H1 (cell line): ENCODE measurements at regions not wholly inside any gene's neighbourhood (a gene's known extent, or its start where the extent isn't known, plus 50 kb on each side); places are given as distances from the start of the nearest gene placed in this dataset.

Source experiments
- CTCF ChIA-PET: fragments of 300-600 bp; sonication (Branson Sonifier 250); formaldehyde crosslinking; loops from one replicate; lab custom pipeline; 2021; ENCODE audit not compliant: partially characterized antibody; lab: Charles Lee
- POLR2A ChIA-PET: fragments of 300-600 bp; sonication (Branson Sonifier 250); formaldehyde crosslinking; loops from one replicate; lab custom pipeline; 2021; ENCODE audit warnings: inconsistent platforms; ENCODE audit not compliant: partially characterized antibody; lab: Charles Lee
- DNase-seq, 2 experiments: peaks; one replicate each; pipeline versions ENCODE4 v3.0.0 to v3.0.0-alpha.2; 2010 to 2022; ENCODE audit warnings: low spot score in 2 of 2, low read depth in 1 of 2, mixed read lengths in 1 of 2
- FAIRE-seq: peaks from 2 replicates; lab custom pipeline; 2011; peaks lifted over from hg19 to GRCh38; lab: Jason Lieb, UNC
- H2AFZ ChIP-seq: 2 replicates; pipeline ENCODE4 v1.8.1; 2012; ENCODE audit warnings: low read length, inconsistent platforms
- H2AK5ac ChIP-seq: 2 replicates; pipeline ENCODE4 v1.6.1; 2013; ENCODE audit warnings: low read depth, low read length
- H2BK120ac ChIP-seq: replicated peaks from 2 replicates; pipeline ENCODE3; 2013; ENCODE audit warnings: low read depth, low read length, inconsistent platforms
- H2BK12ac ChIP-seq: 2 replicates; pipeline ENCODE4 v1.6.1; 2013; ENCODE audit warnings: low read depth, low read length
- H2BK15ac ChIP-seq: 2 replicates; pipeline ENCODE4 v1.6.1; 2013; ENCODE audit warnings: low read length
- H2BK20ac ChIP-seq: 2 replicates; pipeline ENCODE4 v1.6.1; 2013; ENCODE audit warnings: low read length
- H2BK5ac ChIP-seq: 2 replicates; pipeline ENCODE4 v1.6.1; 2013; ENCODE audit warnings: low read depth, low read length
- H3K14ac ChIP-seq: 2 replicates; pipeline ENCODE4 v1.6.1; 2013; ENCODE audit warnings: inconsistent platforms; ENCODE audit not compliant: insufficient read length
- H3K18ac ChIP-seq: 2 replicates; pipeline ENCODE4 v1.6.1; 2013; ENCODE audit warnings: low read length; ENCODE audit errors: extremely low read depth
- H3K23ac ChIP-seq: 2 replicates; pipeline ENCODE4 v1.6.1; 2013; ENCODE audit warnings: inconsistent platforms; ENCODE audit not compliant: insufficient read length
- H3K23me2 ChIP-seq: 2 replicates; pipeline ENCODE4 v1.6.1; 2013; ENCODE audit warnings: low read depth, low read length
- H3K27ac ChIP-seq: 2 replicates; pipeline ENCODE4 v1.6.1; 2011; ENCODE audit warnings: low read depth, low read length, inconsistent platforms
- H3K27me3 ChIP-seq, 4 experiments: replicated peaks in 1 of 4; 1 replicate in 1 of 4; 2 replicates in 3 of 4; pipeline versions ENCODE4 v1.6.1 to v1.8.1; 2011 to 2013; ENCODE audit warnings: low read length in 3 of 4, mild to moderate bottlenecking in 3 of 4, inconsistent platforms in 2 of 4, mixed read lengths in 2 of 4, moderate library complexity in 1 of 4; ENCODE audit not compliant: control insufficient read depth in 3 of 4, insufficient read depth in 3 of 4; ENCODE audit errors: extremely low read depth in 1 of 4
- H3K36me3 ChIP-seq, 4 experiments: 2 replicates each; pipeline versions ENCODE4 v1.6.1 to v1.8.1; 2011 to 2013; ENCODE audit warnings: mild to moderate bottlenecking in 4 of 4, low read length in 3 of 4, moderate library complexity in 2 of 4, control low read depth in 1 of 4, inconsistent platforms in 1 of 4; ENCODE audit not compliant: insufficient read depth in 4 of 4, control insufficient read depth in 2 of 4
- H3K4ac ChIP-seq: replicated peaks from 2 replicates; pipeline ENCODE3; 2013; ENCODE audit warnings: low read length, low read depth, mixed read lengths, inconsistent platforms; ENCODE audit not compliant: insufficient read length
- H3K4me1 ChIP-seq, 4 experiments: replicated peaks in 1 of 4; 1 replicate in 1 of 4; 2 replicates in 3 of 4; pipeline versions ENCODE4 v1.6.1 to v1.8.1; 2011 to 2013; ENCODE audit warnings: low read length in 3 of 4, inconsistent platforms in 2 of 4, mixed read lengths in 1 of 4; ENCODE audit not compliant: insufficient read depth in 4 of 4, control insufficient read depth in 3 of 4
- H3K4me2 ChIP-seq, 2 experiments: 2 replicates each; pipeline versions ENCODE4 v1.6.1 to v1.8.1; 2011 to 2013; ENCODE audit warnings: low read depth in 2 of 2, low read length in 2 of 2, control low read depth in 1 of 2, inconsistent platforms in 1 of 2, mild to moderate bottlenecking in 1 of 2; ENCODE audit not compliant: insufficient read depth in 1 of 2
- H3K4me3 ChIP-seq, 4 experiments: fragments of 200-600, 300-600 bp in 1 of 4; sonication (generic), shearing (Covaris generic), sonication (Bioruptor Twin) in 1 of 4; 2 replicates each; pipeline versions ENCODE4 v1.5.1 to v1.8.1; 2011 to 2016; ENCODE audit warnings: low read length in 4 of 4, low read depth in 3 of 4, control low read depth in 2 of 4, inconsistent platforms in 2 of 4, mild to moderate bottlenecking in 2 of 4, mixed read lengths in 1 of 4, moderate library complexity in 1 of 4; ENCODE audit not compliant: insufficient read depth in 2 of 4; ENCODE audit errors: extremely low read depth in 1 of 4
- H3K56ac ChIP-seq: replicated peaks from 2 replicates; pipeline ENCODE3; 2013; ENCODE audit warnings: low read depth, mild to moderate bottlenecking, mixed read lengths, low read length, inconsistent platforms; ENCODE audit not compliant: insufficient read length
- H3K79me1 ChIP-seq: 2 replicates; pipeline ENCODE4 v1.6.1; 2013; ENCODE audit warnings: low read depth, low read length, control low read depth
- H3K79me2 ChIP-seq, 2 experiments: 2 replicates each; pipeline versions ENCODE4 v1.6.1 to v1.8.1; 2012 to 2013; ENCODE audit warnings: low read length in 2 of 2, mild to moderate bottlenecking in 2 of 2, inconsistent platforms in 1 of 2; ENCODE audit not compliant: insufficient read depth in 2 of 2, control insufficient read depth in 1 of 2
- H3K9ac ChIP-seq, 4 experiments: replicated peaks in 1 of 4; 1 replicate in 1 of 4; 2 replicates in 3 of 4; pipeline versions ENCODE4 v1.6.1 to v1.8.1; 2011 to 2013; ENCODE audit warnings: low read depth in 3 of 4, low read length in 3 of 4, control low read depth in 2 of 4, mild to moderate bottlenecking in 2 of 4, moderate library complexity in 2 of 4, inconsistent platforms in 1 of 4; ENCODE audit errors: extremely low read depth in 1 of 4
- H3K9me3 ChIP-seq, 2 experiments: 2 replicates each; pipeline versions ENCODE4 v1.6.1 to v1.8.1; 2012 to 2013; ENCODE audit warnings: mild to moderate bottlenecking in 2 of 2, moderate library complexity in 2 of 2, control low read depth in 1 of 2, inconsistent platforms in 1 of 2, low read depth in 1 of 2, low read length in 1 of 2, mixed read lengths in 1 of 2; ENCODE audit not compliant: insufficient read depth in 2 of 2
- H4K20me1 ChIP-seq, 2 experiments: replicated peaks in 1 of 2; 2 replicates each; pipeline versions ENCODE3 to v1.8.1; 2011 to 2013; ENCODE audit warnings: inconsistent platforms in 2 of 2, low read length in 2 of 2, mild to moderate bottlenecking in 1 of 2; ENCODE audit not compliant: insufficient read depth in 2 of 2, control insufficient read depth in 1 of 2
- H4K5ac ChIP-seq: 2 replicates; pipeline ENCODE4 v1.6.1; 2013; ENCODE audit warnings: low read length, low read depth, mixed read lengths, inconsistent platforms; ENCODE audit not compliant: insufficient read length
- H4K8ac ChIP-seq: 2 replicates; pipeline ENCODE4 v1.8.0; 2013; ENCODE audit warnings: mild to moderate bottlenecking, moderate library complexity, low read length, inconsistent platforms; ENCODE audit not compliant: insufficient read depth; ENCODE audit errors: extremely low read depth
- H4K91ac ChIP-seq: replicated peaks from 2 replicates; pipeline ENCODE3; 2013; ENCODE audit warnings: low read length, mixed read lengths, inconsistent platforms; ENCODE audit not compliant: insufficient read length
- BCL11A ChIP-seq, 2 experiments: IDR thresholded peaks; one replicate each; pipeline ENCODE4 v1.6.1; 2011; ENCODE audit warnings: low read depth in 2 of 2, low read length in 2 of 2, mild to moderate bottlenecking in 2 of 2
- CBX8 ChIP-seq: fragments of 300-800, 300-1000 bp; sonication (generic); IDR thresholded peaks from 2 replicates; pipeline ENCODE4 v1.7.1; 2016; ENCODE audit warnings: low read depth, low read length, borderline replicate concordance
- CREB1 ChIP-seq: IDR thresholded peaks from 2 replicates; pipeline ENCODE4 v1.6.1; 2012; ENCODE audit warnings: inconsistent platforms
- EGR1 ChIP-seq: IDR thresholded peaks from 2 replicates; pipeline ENCODE4 v1.6.1; 2011; ENCODE audit warnings: low read depth, low read length, borderline replicate concordance
- GTF2F1 ChIP-seq: IDR thresholded peaks from 2 replicates; pipeline ENCODE4 v1.6.1; 2012; ENCODE audit warnings: low read depth, low read length, improper control_type of control experiment, borderline replicate concordance
- HDAC2 ChIP-seq, 2 experiments: fragments of 300-600 bp in 1 of 2; sonication (generic) in 1 of 2; IDR thresholded peaks; 2 replicates each; pipeline ENCODE4 v1.6.1; 2011 to 2012; ENCODE audit warnings: low read depth in 2 of 2, low read length in 2 of 2, mild to moderate bottlenecking in 2 of 2, moderate library complexity in 2 of 2, borderline replicate concordance in 1 of 2, inconsistent platforms in 1 of 2
- HDAC6 ChIP-seq: IDR thresholded peaks from one replicate; pipeline ENCODE4 v1.7.1; 2012; ENCODE audit warnings: low read depth, mild to moderate bottlenecking, inconsistent platforms, low read length, moderate library complexity
- MAX ChIP-seq: IDR thresholded peaks from 2 replicates; pipeline ENCODE4 v1.6.1; 2012; ENCODE audit warnings: inconsistent platforms
- NANOG ChIP-seq: IDR thresholded peaks from 2 replicates; pipeline ENCODE4 v1.6.1; 2011; ENCODE audit warnings: low read length, low read depth, mild to moderate bottlenecking, inconsistent platforms; ENCODE audit not compliant: insufficient read depth, poor library complexity, severe bottlenecking
- RNF2 ChIP-seq: fragments of 200-900, 300-1000 bp; sonication (generic); IDR thresholded peaks from 2 replicates; pipeline ENCODE4 v1.7.1; 2016; ENCODE audit warnings: borderline replicate concordance, low read depth, mild to moderate bottlenecking, antibody characterized with exemption, low read length; ENCODE audit not compliant: poor library complexity, severe bottlenecking; ENCODE audit errors: missing control alignments
- SAP30 ChIP-seq: fragments of 300-600 bp; sonication (generic); IDR thresholded peaks from 2 replicates; pipeline ENCODE4 v1.7.1; 2012; ENCODE audit warnings: low read length, moderate library complexity, mild to moderate bottlenecking, inconsistent platforms; ENCODE audit not compliant: insufficient read depth, insufficient replicate concordance
- TAF1 ChIP-seq: IDR thresholded peaks from 2 replicates; pipeline ENCODE4 v1.6.1; 2011; ENCODE audit warnings: mild to moderate bottlenecking, low read depth, low read length
- TAF7 ChIP-seq: optimal IDR thresholded peaks from 2 replicates; pipeline ENCODE3; 2011; ENCODE audit warnings: low read depth, mild to moderate bottlenecking, inconsistent platforms, low read length, moderate library complexity, borderline replicate concordance
- TBP ChIP-seq: IDR thresholded peaks from 2 replicates; pipeline ENCODE4 v1.6.1; 2011; ENCODE audit warnings: low read depth, low read length, improper control_type of control experiment
- TEAD4 ChIP-seq: IDR thresholded peaks from 2 replicates; pipeline ENCODE4 v1.6.1; 2012; ENCODE audit warnings: low read depth, low read length, inconsistent platforms, mixed read lengths
- WGBS, 2 experiments: shearing (Covaris generic) in 1 of 2; methylation state at CpG; one replicate each; pipeline versions ENCODE4 v1.1.6 to v1.1.7; 2013 to 2015; ENCODE audit warnings: low lambda C conversion rate in 2 of 2, mixed read lengths in 2 of 2, inconsistent platforms in 1 of 2, low coverage in 1 of 2, missing lambda C conversion rate in 1 of 2; ENCODE audit not compliant: insufficient replicate concordance in 2 of 2, insufficient coverage in 1 of 2, insufficient read length in 1 of 2; ENCODE audit errors: extremely low coverage in 1 of 2, missing lambda C conversion rate in 1 of 2; 5-methylcytosine and 5-hydroxymethylcytosine counted together

- H3K27ac ChIP-seq, result no peak overlapping the region
- no peak overlapping the region for H4K5ac ChIP-seq
- H3K4me1 ChIP-seq, result no peaks in the 10 kb centered on the region
- no peak overlapping the region for H2AFZ ChIP-seq
- no peak overlapping the region for H2BK20ac ChIP-seq
- H3K56ac ChIP-seq, result no peak overlapping the region
- DNase-seq, result no peak
- no peak overlapping the region for H2BK15ac ChIP-seq
- H3K79me1 ChIP-seq, result no peaks in the 10 kb centered on the region
- no peak overlapping the region for H2BK120ac ChIP-seq
- no peaks in the 10 kb centered on the region; the same call in 1 of the 2 replicates for H3K23me2 ChIP-seq
- WGBS, 2 experiments, result 97% methylated on average over 2 of the region's 2 CpGs; no CpG with 5 or more reads in 1 of the 2 experiments
- no peak overlapping the region for H4K91ac ChIP-seq
- ChIA-PET CTCF (no interaction called here), POLR2A (no interaction called here)
- no peak for FAIRE-seq
- H3K36me3 ChIP-seq, result no peaks in the 10 kb centered on the region
- H4K8ac ChIP-seq, result no peak overlapping the region
- H3K14ac ChIP-seq, result no peak overlapping the region
- H3K79me2 ChIP-seq, result no peaks in the 10 kb centered on the region
- H3K4me2 ChIP-seq, result no peak overlapping the region
- H3K23ac ChIP-seq, result no peak overlapping the region
- H2AK5ac ChIP-seq, result no peak overlapping the region
- H3K27me3 ChIP-seq, result no peaks in the 10 kb centered on the region
- no peak overlapping the region for H3K18ac ChIP-seq
- H3K9ac ChIP-seq, result no peak overlapping the region
- no peak overlapping the region for H2BK5ac ChIP-seq
- H4K20me1 ChIP-seq, result no peaks in the 10 kb centered on the region
- no peak overlapping the region for H2BK12ac ChIP-seq
- no peak overlapping the region for H3K4ac ChIP-seq
- H3K4me3 ChIP-seq, result no peak overlapping the region
- H3K9me3 ChIP-seq, result no peaks in the 10 kb centered on the region
- TF ChIP-seq CREB1, result no peak
- TF ChIP-seq CBX8, result no peak
- TF ChIP-seq NANOG, result no peak
- no peak for TF ChIP-seq EGR1
- TF ChIP-seq TAF1, result no peak
- no peak for TF ChIP-seq TBP
- no peak for TF ChIP-seq RNF2
- no peak for TF ChIP-seq BCL11A (IDR thresholded peaks at IDR 0.05; ENCODE audit: low read depth in 2 of 2, low read length in 2 of 2)
- no peak for TF ChIP-seq HDAC2 (IDR thresholded peaks at IDR 0.05; ENCODE audit: borderline replicate concordance in 1 of 2, low read depth in 2 of 2, low read length in 2 of 2)
- no peak for TF ChIP-seq TEAD4
- TF ChIP-seq GTF2F1, result no peak
- no peak for TF ChIP-seq SAP30
- TF ChIP-seq MAX, result no peak
- no peak for TF ChIP-seq TAF7
- no peak for TF ChIP-seq HDAC6
Measured at GRCh38 chr14:42729681-42730080, 1123.0 kb downstream of the LRFN5 start.
